ENCODE measurements at regions not wholly inside any gene's neighbourhood (a gene's known extent, or its start where the extent isn't known, plus 50 kb on each side); places are given as distances from the start of the nearest gene placed in this dataset.

DNA sequence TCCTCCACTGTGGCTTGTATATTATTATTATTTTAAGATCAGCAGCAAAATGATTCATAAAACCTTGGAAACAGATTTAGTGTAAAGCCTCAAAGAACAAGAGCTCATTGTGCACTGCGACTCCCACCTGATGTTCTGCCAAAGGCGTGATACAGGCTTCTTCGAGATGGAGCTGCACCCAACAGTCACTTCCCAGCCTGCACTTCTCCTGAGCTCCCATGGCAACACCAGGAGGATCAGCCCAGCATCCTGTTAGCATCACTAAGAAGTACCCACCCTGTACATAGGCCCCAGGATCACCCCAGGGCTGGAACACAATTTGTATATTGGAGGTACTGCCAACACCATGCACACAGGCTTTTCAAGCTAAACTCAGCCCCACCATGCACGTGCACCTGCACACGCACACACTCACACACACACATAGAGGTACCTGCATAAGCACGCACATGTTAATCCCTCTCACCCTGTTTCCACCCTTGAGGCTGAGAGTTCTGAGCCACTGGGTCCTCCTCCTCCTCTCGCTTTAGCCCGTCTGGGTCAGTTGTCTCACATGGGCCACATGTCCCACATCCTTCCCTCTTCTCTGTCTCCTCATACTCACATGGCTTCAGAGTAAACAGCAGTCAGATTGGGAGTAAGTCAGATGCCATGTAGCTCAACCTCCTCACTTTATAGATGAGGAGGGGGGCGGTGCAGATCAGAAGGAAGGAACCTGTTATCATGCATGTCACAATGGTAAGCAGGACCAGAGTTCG lies 281.9 kb upstream of the POU3F1 start:
- no peak overlapping the region for H3K4me3 ChIP-seq (ENCODE audit: low read depth, low read length)
- no peak for DNase-seq (ENCODE audit: low read depth)
- TF ChIP-seq, protein P1, sequence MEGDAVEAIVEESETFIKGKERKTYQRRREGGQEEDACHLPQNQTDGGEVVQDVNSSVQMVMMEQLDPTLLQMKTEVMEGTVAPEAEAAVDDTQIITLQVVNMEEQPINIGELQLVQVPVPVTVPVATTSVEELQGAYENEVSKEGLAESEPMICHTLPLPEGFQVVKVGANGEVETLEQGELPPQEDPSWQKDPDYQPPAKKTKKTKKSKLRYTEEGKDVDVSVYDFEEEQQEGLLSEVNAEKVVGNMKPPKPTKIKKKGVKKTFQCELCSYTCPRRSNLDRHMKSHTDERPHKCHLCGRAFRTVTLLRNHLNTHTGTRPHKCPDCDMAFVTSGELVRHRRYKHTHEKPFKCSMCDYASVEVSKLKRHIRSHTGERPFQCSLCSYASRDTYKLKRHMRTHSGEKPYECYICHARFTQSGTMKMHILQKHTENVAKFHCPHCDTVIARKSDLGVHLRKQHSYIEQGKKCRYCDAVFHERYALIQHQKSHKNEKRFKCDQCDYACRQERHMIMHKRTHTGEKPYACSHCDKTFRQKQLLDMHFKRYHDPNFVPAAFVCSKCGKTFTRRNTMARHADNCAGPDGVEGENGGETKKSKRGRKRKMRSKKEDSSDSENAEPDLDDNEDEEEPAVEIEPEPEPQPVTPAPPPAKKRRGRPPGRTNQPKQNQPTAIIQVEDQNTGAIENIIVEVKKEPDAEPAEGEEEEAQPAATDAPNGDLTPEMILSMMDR (IDR thresholded peaks at IDR 0.05; ENCODE audit: insufficient read depth, low read depth, low read length), result no peak

DNA sequence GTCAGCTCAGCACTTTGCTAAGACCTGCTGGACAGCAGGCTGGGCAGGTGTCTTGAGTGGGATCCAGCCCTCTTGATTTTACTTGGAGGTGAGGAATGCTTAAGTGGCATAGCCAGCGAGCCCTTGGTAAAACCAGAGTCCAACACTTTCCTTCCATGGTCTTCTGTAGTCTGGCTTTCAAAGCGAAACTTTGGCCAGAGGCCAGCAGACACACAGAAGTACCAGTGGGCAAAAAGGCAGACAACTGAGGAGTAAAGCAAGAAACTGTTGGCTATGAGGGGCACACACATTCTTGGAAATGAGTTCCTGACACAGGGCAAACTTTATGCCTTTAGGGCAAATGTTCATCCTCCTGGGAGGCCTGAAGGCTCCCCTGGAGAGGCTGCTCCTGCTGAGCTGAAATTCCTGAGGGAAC lies 281.0 kb upstream of the POU3F1 start:
- TF ChIP-seq, protein P1 (IDR thresholded peaks at IDR 0.05; ENCODE audit: insufficient read depth, low read depth, low read length), result no peak
- no peak overlapping the region for H3K4me3 ChIP-seq (ENCODE audit: low read depth, low read length)
- DNase-seq (ENCODE audit: low read depth), result no peak

DNA sequence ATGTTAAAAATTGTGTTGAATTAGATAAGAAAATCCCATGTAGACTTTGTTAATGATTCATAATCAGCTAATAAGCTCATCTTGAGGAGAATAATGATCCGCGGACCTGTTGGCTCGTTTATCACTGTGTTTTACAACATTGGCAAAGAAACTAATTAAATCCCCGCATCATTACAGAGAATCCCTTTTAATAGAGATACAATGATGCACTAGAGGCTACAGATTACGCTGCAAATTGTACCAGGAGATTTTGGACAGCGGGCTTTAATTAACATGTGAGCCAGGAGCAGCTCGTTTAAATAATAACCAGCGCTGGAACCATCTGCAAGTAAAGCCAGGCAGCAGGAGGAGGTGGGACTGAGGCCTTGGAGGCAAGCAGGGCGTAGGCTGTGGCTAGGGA lies 280.3 kb upstream of the POU3F1 start:
- TF ChIP-seq, protein P1 (IDR thresholded peaks at IDR 0.05; ENCODE audit: insufficient read depth, low read depth, low read length), result no peak
- H3K4me3 ChIP-seq (ENCODE audit: low read depth, low read length), result no peak overlapping the region
- DNase-seq (ENCODE audit: low read depth), result no peak

DNA sequence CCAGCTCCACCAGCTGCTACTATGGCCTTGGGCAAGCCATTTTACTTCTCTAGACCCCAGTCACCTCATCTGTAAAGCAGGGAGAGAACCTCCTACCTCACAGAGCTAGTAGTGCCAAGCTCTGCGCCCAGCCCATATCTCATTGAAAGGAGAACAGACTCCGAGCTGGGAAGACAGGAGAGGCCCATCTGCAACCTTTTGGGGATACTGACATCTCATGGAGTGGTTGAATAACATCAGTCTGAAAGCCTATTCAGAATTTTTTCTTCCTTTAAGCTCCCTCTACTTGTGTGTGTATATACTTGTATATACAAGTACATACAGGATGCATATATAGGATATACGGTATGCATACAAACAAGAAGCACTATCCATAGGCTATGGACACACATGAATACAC lies 279.5 kb upstream of the POU3F1 start:
- H3K4me3 ChIP-seq (ENCODE audit: low read depth, low read length), result no peak overlapping the region
- TF ChIP-seq, protein P1 (IDR thresholded peaks at IDR 0.05; ENCODE audit: insufficient read depth, low read depth, low read length), result no peak
- no peak for DNase-seq (ENCODE audit: low read depth)

DNA sequence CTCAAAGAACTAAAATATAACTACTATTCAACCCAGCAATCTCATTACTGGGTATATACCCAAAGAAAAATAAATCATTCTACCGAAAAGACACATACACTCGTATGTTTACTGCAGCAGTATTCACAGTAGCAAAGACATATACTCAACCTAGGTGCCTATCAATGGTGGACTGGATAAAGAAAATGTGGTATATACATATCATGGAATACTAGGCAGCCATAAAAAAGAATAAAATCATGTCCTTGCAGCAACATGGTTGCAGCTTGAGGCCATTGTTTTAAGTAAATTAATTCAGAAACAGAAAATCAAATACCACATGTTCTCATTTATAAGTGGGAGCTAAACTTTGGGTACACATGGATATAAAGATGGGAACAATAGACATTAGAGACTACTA lies 266.2 kb upstream of the POU3F1 start:
- no peak overlapping the region for H3K4me3 ChIP-seq (ENCODE audit: low read depth, low read length)
- TF ChIP-seq, protein P1 (IDR thresholded peaks at IDR 0.05; ENCODE audit: insufficient read depth, low read depth, low read length), result no peak
- no peak for DNase-seq (ENCODE audit: low read depth)

DNA sequence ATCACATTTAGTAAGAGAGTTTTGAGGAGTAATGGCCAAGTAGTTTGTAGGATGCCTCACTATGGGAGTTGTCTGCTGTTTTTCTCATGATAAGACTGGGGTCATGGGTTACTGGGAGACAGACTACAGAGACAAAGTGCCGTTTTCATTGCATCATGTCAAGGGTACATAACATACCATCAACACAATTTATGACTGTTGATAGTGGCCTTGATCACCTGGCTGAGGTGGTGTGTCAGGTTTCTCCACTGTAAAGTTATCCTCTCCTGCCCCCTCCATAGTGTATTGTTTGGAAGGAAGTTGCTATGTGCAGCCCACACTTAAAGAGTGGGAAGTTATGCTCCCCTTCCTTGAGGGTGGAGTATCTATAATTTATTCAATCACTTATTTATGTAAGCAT lies 263.5 kb upstream of the POU3F1 start:
- TF ChIP-seq, protein P1 (IDR thresholded peaks at IDR 0.05; ENCODE audit: insufficient read depth, low read depth, low read length), result no peak
- no peak for DNase-seq (ENCODE audit: low read depth)
- no peak overlapping the region for H3K4me3 ChIP-seq (ENCODE audit: low read depth, low read length)

DNA sequence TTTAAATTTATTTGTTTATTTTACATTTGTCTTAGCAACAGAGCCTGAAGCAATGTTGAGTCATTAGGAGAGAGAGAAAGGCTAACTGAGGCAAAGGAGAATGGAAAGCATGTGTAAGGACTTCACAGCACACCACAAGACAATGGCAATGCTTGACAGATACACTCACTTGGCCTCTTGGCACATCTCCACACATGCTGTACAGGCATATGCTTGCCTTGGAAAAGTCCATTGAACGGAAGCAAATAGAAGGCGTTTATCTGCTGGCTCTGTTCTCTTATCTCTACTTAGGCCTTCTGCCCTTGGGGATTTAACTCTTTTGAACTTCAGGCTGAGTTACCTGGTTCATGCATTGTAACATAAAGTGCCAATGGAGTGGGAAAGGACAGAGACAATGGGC lies 262.2 kb upstream of the POU3F1 start:
- no peak overlapping the region for H3K4me3 ChIP-seq (ENCODE audit: low read depth, low read length)
- TF ChIP-seq, protein P1 (IDR thresholded peaks at IDR 0.05; ENCODE audit: insufficient read depth, low read depth, low read length), result no peak
- no peak for DNase-seq (ENCODE audit: low read depth)

Data from fibroblast of villous mesenchyme (primary cell).